ENCODE measurements at regions not wholly inside any gene's neighbourhood (a gene's known extent, or its start where the extent isn't known, plus 50 kb on each side); places are given as distances from the start of the nearest gene placed in this dataset.

GRCh38 chr9:13744261-13744901, 464.9 kb upstream of the MPDZ start:
- DNase-seq: no peak

GRCh38 chr9:13737885-13738284, 458.4 kb upstream of the MPDZ start:
- no peak for DNase-seq

GRCh38 chr9:13735181-13735580, 455.7 kb upstream of the MPDZ start:
- DNase-seq: no peak

- DNase-seq: no peak
Observed at GRCh38 chr9:13734601-13735000, 455.1 kb upstream of the MPDZ start.

GRCh38 chr9:13732290-13732689, 452.8 kb upstream of the MPDZ start:
- no peak for DNase-seq

GRCh38 chr9:13731637-13732036, 452.1 kb upstream of the MPDZ start:
- no peak for DNase-seq

- DNase-seq: no peak
Observed at GRCh38 chr9:13729955-13730354, 450.5 kb upstream of the MPDZ start.

GRCh38 chr9:13728917-13729811, 449.7 kb upstream of the MPDZ start:
- peak; percentile 20 for DNase-seq

- DNase-seq: no peak
Observed at GRCh38 chr9:13728131-13728530, 448.6 kb upstream of the MPDZ start.

GRCh38 chr9:13726746-13727145, 447.3 kb upstream of the MPDZ start:
- DNase-seq: no peak

GRCh38 chr9:13725516-13725915, 446.0 kb upstream of the MPDZ start:
- no peak for DNase-seq

- DNase-seq: peak; percentile 88
Observed at GRCh38 chr9:13721481-13722235, 442.2 kb upstream of the MPDZ start.

GRCh38 chr9:13719981-13720676, 440.6 kb upstream of the MPDZ start:
- peak; percentile 87 for DNase-seq

- peak; percentile 43 for DNase-seq
Observed at GRCh38 chr9:13719446-13719845, 440.0 kb upstream of the MPDZ start.

GRCh38 chr9:13718539-13718938, 439.0 kb upstream of the MPDZ start:
- peak; percentile 80 for DNase-seq

GRCh38 chr9:13718086-13718485, 438.6 kb upstream of the MPDZ start:
- DNase-seq: peak; percentile 79

- peak; percentile 70 for DNase-seq
Observed at GRCh38 chr9:13717322-13718054, 438.0 kb upstream of the MPDZ start.

GRCh38 chr9:13716601-13717321, 437.3 kb upstream of the MPDZ start:
- DNase-seq: no peak

GRCh38 chr9:13716090-13716489, 436.6 kb upstream of the MPDZ start:
- DNase-seq: no peak

- no peak for DNase-seq
Observed at GRCh38 chr9:13715430-13715829, 435.9 kb upstream of the MPDZ start.

Measured in fibroblast of skin of right biceps (primary cell).